ENCODE measurements at regions not wholly inside any gene's neighbourhood (a gene's known extent, or its start where the extent isn't known, plus 50 kb on each side); places are given as distances from the start of the nearest gene placed in this dataset.

DNA sequence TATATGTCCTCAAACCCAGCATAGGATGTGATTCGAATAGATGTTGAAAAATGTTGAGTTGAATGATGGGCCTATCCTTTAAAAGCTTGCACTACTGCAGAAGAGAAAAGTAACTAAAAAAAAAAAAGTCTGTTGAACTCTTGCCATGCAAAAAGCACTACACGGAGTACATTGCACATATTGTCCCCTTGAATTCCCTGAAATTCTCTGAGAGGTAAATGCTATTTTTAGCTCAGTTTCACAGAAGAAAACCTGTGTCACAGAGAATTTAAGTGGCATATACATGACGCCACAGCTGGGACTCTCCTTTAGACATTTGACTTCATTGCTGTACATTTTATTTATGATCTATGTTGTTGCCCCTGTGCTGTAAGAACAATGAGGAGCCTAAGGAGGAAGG, 583.8 kb downstream of the SOX6 start:
- Mint-ChIP-seq H3K4me3 (no peak overlapping the region), H3K9me3 (no peaks in the 10 kb centered on the region; the same call in 2 of the 3 replicates), H3K27ac (no peak overlapping the region), H3K27me3 (ENCODE audit: insufficient read depth, low read depth, poor library complexity) (peaks cover 4% of the 10 kb centered on the region), H3K36me3 (ENCODE audit: low read depth) (no peaks in the 10 kb centered on the region), H3K4me1 (peaks cover 22% of the 10 kb centered on the region)
- Histone ChIP-seq H3K27ac (ENCODE audit: low read depth) (no peak overlapping the region), H3K36me3 (ENCODE audit: insufficient read depth) (no peaks in the 10 kb centered on the region), H3K4me3 (no peak overlapping the region), H3F3A (replicated peaks; ENCODE audit: low read depth) (no peaks in the 10 kb centered on the region), H3K4me2 (no peak overlapping the region), H4K20me1 (replicated peaks; ENCODE audit: insufficient read depth) (no peaks in the 10 kb centered on the region), H3K9me2 (ENCODE audit: insufficient read depth) (0 out of 2 replicates have a peak, but pooled peaks cover 5% of the 10 kb centered on the region), H3K79me2 (replicated peaks; ENCODE audit: insufficient read depth) (no peaks in the 10 kb centered on the region), H3K4me1 (ENCODE audit: insufficient read depth) (no peaks in the 10 kb centered on the region), H2AFZ (no peak overlapping the region), H3K27me3 (ENCODE audit: insufficient read depth) (no peaks in the 10 kb centered on the region)
- DNase-seq (ENCODE audit: low spot score), result no peak
- no peak for ATAC-seq
- TF ChIP-seq, protein P1, sequence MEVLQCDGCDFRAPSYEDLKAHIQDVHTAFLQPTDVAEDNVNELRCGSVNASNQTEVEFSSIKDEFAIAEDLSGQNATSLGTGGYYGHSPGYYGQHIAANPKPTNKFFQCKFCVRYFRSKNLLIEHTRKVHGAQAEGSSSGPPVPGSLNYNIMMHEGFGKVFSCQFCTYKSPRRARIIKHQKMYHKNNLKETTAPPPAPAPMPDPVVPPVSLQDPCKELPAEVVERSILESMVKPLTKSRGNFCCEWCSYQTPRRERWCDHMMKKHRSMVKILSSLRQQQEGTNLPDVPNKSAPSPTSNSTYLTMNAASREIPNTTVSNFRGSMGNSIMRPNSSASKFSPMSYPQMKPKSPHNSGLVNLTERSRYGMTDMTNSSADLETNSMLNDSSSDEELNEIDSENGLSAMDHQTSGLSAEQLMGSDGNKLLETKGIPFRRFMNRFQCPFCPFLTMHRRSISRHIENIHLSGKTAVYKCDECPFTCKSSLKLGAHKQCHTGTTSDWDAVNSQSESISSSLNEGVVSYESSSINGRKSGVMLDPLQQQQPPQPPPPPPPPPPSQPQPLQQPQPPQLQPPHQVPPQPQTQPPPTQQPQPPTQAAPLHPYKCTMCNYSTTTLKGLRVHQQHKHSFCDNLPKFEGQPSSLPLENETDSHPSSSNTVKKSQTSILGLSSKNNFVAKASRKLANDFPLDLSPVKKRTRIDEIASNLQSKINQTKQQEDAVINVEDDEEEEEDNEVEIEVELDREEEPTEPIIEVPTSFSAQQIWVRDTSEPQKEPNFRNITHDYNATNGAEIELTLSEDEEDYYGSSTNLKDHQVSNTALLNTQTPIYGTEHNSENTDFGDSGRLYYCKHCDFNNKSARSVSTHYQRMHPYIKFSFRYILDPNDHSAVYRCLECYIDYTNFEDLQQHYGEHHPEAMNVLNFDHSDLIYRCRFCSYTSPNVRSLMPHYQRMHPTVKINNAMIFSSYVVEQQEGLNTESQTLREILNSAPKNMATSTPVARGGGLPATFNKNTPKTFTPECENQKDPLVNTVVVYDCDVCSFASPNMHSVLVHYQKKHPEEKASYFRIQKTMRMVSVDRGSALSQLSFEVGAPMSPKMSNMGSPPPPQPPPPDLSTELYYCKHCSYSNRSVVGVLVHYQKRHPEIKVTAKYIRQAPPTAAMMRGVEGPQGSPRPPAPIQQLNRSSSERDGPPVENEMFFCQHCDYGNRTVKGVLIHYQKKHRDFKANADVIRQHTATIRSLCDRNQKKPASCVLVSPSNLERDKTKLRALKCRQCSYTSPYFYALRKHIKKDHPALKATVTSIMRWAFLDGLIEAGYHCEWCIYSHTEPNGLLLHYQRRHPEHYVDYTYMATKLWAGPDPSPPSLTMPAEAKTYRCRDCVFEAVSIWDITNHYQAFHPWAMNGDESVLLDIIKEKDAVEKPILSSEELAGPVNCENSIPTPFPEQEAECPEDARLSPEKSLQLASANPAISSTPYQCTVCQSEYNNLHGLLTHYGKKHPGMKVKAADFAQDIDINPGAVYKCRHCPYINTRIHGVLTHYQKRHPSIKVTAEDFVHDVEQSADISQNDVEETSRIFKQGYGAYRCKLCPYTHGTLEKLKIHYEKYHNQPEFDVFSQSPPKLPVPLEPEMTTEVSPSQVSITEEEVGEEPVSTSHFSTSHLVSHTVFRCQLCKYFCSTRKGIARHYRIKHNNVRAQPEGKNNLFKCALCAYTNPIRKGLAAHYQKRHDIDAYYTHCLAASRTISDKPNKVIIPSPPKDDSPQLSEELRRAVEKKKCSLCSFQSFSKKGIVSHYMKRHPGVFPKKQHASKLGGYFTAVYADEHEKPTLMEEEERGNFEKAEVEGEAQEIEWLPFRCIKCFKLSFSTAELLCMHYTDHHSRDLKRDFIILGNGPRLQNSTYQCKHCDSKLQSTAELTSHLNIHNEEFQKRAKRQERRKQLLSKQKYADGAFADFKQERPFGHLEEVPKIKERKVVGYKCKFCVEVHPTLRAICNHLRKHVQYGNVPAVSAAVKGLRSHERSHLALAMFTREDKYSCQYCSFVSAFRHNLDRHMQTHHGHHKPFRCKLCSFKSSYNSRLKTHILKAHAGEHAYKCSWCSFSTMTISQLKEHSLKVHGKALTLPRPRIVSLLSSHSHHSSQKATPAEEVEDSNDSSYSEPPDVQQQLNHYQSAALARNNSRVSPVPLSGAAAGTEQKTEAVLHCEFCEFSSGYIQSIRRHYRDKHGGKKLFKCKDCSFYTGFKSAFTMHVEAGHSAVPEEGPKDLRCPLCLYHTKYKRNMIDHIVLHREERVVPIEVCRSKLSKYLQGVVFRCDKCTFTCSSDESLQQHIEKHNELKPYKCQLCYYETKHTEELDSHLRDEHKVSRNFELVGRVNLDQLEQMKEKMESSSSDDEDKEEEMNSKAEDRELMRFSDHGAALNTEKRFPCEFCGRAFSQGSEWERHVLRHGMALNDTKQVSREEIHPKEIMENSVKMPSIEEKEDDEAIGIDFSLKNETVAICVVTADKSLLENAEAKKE (CRISPR knock-in tag; IDR thresholded peaks at IDR 0.05), result no peak
- TF ChIP-seq, protein P2, sequence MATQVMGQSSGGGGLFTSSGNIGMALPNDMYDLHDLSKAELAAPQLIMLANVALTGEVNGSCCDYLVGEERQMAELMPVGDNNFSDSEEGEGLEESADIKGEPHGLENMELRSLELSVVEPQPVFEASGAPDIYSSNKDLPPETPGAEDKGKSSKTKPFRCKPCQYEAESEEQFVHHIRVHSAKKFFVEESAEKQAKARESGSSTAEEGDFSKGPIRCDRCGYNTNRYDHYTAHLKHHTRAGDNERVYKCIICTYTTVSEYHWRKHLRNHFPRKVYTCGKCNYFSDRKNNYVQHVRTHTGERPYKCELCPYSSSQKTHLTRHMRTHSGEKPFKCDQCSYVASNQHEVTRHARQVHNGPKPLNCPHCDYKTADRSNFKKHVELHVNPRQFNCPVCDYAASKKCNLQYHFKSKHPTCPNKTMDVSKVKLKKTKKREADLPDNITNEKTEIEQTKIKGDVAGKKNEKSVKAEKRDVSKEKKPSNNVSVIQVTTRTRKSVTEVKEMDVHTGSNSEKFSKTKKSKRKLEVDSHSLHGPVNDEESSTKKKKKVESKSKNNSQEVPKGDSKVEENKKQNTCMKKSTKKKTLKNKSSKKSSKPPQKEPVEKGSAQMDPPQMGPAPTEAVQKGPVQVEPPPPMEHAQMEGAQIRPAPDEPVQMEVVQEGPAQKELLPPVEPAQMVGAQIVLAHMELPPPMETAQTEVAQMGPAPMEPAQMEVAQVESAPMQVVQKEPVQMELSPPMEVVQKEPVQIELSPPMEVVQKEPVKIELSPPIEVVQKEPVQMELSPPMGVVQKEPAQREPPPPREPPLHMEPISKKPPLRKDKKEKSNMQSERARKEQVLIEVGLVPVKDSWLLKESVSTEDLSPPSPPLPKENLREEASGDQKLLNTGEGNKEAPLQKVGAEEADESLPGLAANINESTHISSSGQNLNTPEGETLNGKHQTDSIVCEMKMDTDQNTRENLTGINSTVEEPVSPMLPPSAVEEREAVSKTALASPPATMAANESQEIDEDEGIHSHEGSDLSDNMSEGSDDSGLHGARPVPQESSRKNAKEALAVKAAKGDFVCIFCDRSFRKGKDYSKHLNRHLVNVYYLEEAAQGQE (IDR thresholded peaks at IDR 0.05; ENCODE audit: unreplicated experiment), result no peak
- TF ChIP-seq CREB1 (CRISPR knock-in tag; IDR thresholded peaks at IDR 0.05; ENCODE audit: low read depth) (no peak), ZNF114 (CRISPR knock-in tag; IDR thresholded peaks at IDR 0.05) (no peak), JUNB (IDR thresholded peaks at IDR 0.05; ENCODE audit: unreplicated experiment) (no peak), EZH2phosphoT487 (IDR thresholded peaks at IDR 0.05; ENCODE audit: unreplicated experiment) (no peak)
- TF ChIP-seq, protein P3, sequence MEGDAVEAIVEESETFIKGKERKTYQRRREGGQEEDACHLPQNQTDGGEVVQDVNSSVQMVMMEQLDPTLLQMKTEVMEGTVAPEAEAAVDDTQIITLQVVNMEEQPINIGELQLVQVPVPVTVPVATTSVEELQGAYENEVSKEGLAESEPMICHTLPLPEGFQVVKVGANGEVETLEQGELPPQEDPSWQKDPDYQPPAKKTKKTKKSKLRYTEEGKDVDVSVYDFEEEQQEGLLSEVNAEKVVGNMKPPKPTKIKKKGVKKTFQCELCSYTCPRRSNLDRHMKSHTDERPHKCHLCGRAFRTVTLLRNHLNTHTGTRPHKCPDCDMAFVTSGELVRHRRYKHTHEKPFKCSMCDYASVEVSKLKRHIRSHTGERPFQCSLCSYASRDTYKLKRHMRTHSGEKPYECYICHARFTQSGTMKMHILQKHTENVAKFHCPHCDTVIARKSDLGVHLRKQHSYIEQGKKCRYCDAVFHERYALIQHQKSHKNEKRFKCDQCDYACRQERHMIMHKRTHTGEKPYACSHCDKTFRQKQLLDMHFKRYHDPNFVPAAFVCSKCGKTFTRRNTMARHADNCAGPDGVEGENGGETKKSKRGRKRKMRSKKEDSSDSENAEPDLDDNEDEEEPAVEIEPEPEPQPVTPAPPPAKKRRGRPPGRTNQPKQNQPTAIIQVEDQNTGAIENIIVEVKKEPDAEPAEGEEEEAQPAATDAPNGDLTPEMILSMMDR (conservative IDR thresholded peaks at IDR 0.05; ENCODE audit: low read depth in 2 of 2), result no peak
